ENCODE measurements at regions not wholly inside any gene's neighbourhood (a gene's known extent, or its start where the extent isn't known, plus 50 kb on each side); places are given as distances from the start of the nearest gene placed in this dataset.
A peak's percentile ranks its signal among the peaks of the same experiment; 100 is the strongest.

DNA sequence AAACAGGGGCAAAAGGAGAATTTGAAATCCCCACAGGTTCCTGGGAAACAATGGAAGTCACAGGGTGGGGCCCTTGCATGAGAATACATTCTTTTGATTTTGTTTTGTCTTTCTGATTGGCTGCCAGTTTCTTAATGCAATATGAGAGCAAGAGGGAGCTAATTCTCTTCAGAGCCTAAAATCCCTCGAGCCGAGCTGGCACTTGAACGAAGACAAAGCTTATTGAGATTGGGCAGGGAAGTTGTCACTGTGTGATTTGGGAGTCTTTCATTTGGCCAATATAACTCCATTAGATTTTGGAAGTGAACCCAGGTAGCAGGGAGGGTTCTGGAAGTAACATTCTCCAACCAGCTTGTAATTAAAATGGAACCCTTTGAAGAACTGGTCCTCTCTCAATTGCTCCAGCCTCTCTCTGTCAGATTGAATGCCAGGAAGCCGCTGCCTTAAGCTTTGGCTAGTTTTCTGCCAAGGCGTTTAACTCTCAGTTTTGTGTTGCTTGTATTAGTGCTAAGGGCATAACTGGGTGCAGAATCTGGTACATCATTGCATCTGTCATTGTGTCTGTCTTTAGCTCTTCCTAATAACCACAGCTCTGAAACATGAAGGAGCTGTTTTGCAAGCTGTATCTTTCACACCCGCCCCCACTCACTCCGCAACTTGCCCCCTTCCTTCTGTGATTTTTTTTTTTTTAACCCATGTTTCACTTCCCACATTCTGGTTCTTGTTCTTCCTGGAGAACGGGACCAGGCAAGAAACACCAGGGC lies 272.0 kb downstream of the MAF start:
- DNase-seq, result no peak

DNA sequence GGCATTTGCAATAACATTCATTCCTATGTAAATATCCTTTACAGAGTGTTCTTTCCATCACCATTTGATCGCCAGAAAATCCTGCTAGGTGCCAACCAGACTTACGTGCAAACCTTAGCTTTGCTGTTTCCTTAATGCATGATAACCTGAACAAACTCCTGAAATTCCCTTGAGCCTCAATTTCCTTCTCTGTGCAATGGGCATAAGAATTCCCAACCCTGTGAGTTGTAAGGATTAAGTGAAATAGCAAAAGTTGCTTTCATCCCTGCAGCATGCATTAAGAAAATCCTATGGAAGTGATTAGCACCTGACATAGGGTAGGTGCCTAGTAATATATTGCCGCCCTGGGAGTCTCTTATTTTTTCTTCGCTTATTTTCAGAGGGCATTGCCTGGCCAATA lies 272.7 kb downstream of the MAF start:
- DNase-seq, result no peak

DNA sequence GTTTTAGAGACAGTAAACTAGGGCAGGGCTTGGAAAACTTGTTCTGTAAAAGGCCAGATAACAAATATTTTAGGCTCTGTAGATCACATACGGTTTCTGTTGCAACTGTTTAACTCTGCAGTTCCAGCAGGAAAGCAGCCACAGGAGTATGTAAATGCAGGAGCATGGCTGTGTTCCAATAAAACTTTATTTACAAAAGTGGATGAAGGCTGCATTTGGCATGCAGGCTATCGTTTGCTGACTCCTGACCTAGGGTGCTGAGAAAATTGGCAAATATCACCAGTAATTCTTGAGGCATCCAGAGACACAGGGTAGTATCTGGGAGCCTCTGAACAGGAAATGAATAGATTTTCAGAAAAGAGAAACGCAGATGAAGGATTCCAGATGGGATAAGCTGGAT lies 274.0 kb downstream of the MAF start:
- no peak for DNase-seq

DNA sequence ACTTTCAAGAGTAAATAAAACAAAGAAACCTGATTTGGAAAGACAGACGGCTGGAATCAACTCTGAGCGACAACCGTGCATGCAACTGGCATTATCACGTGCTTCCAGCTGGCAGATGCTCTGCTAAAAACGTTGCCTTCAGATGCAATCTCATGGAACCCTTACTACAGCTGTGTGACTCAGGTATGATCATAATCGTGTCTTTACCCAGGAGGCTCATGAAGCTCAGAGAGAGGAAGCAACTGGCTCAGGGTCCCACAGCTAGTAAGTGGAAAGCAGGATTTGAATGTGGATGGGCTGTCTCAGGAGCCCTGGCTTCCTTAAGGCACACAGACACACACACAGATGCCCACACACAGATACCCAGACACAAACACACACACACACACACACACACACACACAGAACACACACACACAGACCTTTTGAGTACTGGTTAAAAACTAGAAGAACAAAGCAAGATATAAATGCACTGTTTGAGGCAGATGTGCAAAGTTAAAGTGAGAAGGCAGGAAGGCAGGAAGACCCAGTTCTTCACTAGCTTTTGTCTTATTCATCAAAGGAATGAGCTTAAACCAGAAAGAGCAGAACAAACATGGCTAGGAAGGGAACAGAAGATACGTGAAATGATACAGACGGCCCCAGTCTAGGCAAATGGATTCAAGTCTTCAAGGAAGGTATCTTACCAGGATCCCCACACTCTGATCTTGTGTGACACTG lies 275.2 kb downstream of the MAF start:
- DNase-seq, result no peak

DNA sequence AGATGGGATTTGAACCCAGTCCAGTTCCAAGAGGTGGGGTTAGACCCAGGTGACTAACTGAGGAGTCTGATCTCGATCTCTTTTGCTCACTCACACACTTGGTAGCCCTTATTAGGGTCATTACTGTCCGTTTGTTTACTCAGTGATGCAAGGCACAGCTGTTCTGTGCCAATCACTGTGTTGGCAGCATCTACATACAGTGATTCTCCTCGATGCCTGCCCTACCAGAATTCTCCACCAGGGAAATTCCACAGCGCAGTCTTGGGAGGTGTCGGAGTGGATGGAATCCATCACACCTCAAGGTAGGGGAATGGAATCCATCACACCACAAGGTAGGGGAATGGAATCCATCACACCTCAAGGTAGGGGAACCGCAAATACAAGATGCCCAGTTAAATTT lies 279.6 kb downstream of the MAF start:
- DNase-seq, result no peak

DNA sequence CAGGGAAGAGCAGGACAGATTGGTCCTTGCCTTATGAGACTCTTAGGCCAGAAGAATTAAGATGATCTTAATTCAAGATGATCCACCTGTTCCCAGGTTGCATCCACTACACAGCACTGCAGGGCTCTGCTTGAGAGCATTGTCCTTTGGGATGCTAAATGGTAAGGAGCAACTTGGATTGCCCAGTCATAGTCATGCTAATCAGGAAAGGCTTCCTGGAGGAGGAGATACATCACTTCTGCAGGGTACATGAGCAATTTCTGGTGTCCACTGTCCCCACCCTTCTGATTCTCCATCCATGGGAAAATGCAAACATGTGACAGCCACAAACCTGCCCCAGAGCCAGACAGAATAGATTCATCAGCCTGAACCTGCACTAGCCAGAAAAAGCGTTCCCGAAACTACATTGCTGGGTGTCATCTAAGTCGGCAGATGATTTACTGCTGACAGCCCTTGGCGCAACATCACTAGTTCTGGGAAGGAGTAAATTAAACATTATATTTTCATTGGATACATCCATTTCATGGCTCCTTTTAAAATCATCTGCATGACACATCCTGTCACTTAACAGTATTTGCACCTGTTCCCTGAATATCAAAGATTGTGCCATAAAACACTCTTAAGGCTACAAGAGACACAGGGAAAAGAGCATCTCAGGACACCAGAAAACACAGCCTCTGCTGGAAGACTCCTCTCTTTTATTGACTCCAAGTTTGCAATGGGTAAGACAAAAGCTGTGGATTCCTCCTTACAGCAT lies 282.2 kb downstream of the MAF start:
- no peak for DNase-seq

DNA sequence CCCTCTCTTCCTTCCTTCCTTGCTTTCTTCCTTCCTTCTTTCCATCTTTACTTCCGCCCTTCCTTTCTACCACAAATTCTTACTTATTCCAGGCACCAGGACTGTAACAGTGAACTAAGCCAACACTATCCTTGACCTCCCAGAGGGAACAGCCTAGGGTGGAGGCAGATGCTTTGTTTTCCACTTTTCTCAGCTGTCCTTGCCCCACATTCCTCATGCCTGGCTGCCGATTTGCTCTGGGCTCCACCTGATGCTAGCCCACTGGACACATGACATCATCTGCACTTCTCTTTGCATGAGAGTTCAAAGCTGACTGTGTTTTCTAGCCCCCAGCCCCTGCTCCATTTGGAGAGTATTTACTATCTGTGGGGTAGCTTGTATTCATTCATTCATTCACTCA lies 283.0 kb downstream of the MAF start:
- no peak for DNase-seq

DNA sequence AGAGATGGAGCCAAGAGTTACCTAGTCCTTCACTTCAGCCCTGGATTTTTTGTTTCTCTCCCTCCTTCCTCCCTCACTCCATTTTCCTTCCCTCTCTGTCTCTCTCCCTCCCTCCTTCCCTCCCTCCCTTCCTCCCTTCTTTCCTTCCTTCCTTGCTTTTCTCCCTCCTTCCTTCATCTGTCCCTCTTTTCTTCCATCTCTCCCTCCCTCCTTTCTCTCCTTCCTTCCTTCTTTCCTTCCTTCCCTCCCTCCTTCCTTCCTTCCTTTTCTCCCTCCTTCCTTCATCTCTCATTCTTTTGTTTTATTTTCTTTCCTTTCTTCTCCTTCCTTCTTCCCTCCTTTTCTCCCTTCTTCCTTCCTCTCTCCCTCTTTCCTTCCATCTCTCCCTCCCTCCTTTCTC lies 283.5 kb downstream of the MAF start:
- DNase-seq, result no peak

DNA sequence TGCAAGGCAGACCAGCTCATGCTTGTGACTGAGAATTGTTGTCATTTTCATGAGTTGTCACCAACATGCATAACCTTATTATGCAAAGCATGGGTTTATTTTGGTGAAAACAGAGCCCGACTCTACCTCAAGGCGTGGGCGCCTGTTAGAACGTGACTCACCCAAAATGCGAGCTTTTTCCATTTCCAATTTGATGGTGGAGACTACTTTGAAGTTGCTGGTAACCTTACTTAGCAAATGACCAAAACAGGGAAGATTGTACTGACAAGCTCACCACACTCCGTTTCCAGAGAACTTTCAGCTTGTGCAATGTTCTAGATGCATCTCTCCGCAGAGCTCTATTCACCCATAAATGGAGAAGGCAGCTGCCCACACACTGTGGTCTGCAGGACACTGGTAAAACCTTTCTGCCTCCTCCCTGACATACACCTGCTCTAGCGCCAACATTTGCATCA lies 284.5 kb downstream of the MAF start:
- DNase-seq, result peak in 1 of 5 donors; percentile 82

DNA sequence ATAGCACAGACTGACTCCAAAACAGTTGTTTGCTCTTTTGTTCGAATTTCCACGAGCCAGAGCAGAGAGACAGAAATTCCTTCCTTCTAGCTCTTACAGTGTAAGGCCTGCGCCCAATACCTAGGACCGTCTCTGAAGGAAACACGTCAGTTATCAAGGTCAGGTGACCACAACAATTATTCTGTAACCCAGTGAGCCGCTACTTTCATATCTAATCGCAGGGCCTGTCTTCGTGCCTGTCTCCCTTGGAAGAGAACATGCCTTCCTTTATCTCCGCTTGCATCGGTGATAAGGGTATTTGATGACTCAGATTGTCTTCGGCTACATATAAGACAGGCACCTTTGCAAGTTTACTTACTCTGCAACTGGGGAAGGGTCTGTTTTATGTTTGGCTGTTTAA lies 288.0 kb downstream of the MAF start:
- DNase-seq, result no peak

DNA sequence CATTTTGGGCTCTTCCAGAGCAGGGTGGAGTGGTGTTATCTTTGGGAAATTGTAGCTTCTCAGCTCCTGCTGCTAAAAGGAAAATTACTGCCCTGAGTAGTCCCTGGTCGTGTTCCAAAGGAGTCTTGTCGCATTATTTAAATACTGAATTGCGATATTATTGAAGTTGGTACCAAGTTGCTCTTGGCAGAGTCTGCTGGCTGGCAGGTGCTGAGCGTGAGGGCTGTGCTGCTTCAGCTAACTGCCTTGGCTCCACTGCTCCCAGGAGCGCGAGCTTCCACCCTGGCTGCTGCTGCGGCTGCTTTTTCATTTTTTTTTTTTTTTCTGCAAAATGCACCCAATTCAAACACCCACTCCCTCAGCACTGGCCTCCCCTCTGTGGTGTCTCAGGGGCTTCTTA lies 289.8 kb downstream of the MAF start:
- no peak for DNase-seq

DNA sequence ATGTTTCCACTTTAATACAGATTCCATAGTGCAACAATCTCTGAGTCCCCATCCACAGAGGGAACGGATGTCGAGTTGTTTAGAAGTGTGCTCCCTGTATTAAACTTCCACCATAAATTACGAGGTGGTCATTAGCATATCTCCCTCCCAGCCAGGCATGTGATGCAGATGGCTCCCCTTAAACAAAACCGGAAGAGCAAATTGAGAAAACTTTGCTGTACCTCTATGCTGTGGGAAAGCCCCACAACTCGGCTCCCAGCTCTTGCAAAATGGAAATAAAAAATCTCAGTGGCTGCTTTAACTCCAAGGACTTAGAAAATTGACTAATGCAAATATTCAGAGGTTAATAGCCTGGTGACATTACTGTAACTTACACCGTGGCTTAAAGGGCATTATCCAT lies 290.9 kb downstream of the MAF start:
- no peak for DNase-seq

DNA sequence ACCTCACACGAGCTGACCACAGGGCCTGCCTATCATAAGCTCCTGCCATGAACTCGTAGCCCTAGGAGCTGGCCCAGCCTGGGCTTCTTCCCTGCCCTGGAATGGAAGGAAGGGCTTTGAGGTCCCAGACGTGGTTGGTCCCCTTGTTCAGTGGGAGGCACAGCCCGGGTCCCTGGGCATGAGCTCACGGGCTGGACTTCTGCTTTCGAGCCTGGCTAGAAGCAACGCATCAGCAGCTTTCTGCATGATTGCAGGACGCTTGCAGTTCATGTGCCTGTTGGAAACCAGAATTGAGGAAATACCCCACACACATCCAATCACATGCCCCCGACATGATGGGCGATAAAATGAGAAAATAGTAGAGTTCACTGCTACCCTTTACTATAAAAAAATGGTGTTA lies 293.3 kb downstream of the MAF start:
- no peak for DNase-seq

DNA sequence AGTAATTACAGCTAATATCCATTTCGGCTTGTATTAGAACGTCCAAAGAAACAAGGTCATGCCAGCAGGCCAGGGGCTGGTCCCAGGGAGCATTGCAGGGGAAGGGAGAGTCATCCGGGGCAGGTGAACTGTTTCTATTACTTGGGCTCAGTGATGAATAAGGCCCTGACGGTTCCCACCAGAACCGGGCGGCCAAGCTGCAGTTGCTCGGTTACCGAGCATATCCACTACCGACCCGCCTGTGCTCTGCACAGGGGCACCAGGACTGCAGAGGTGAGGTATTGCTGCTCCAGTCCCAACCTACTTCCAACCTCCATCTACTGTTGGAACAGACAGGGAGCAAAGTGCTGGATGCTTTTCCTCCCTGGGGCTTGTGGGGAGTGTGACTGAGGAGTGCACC lies 295.5 kb downstream of the MAF start:
- DNase-seq, result no peak

DNA sequence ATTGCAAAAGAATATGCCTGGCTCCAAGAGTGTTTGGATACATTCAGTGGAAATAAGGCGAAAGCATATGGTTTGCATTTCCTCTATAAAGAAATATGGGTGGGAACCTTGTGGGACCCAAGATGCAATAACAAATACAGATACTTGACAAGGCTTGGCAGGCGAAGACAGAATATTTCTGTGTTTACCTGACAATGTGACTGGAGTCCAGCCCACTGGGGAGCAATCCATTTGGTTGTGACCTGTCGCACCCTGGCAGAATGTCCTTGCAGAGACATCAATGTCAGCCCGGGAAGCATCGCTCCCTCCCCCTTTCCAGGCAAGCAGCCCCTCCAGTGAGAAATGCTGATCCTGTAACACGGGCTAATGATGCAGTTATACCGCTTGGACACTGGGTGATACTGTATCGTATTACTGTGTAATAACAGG lies 296.6 kb downstream of the MAF start:
- no peak for DNase-seq

DNA sequence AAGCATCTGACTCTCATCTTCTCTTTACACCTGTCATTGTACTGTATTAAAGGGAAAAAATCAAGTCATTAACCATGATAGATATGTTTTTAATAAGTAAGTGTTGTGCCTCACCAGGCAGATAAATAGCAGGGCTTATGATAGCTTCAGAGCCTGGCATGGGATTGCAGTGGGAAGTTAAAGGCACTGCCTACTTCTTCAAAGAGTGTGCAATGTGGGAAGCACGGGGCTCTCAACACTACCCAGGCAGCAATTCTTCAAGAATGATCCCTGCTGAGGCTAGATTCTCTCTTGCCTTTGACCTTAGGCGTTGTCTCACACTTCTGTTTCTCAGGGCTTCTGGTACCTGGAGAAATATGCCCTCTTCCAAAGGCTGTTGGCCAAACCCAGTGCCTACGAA lies 297.3 kb downstream of the MAF start:
- DNase-seq, result no peak

DNA sequence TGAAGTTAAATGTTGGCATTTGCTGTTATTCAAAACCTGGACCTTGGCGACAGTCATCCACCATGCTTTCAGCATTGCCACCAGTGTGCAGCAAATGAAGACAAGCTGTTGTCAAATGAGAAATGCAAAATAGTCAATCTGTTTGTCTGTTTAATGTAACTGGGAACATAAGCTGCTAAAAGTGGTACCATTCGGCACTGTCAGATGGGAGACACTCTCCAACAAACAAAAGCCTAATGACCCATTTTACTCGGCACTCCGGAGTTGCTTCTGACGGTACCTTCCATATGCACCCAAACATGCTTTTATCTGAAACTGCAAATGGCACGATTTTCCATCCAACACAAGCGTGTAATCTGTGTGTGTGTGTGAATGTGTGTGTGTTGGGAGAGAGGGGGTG lies 297.8 kb downstream of the MAF start:
- DNase-seq, result no peak

DNA sequence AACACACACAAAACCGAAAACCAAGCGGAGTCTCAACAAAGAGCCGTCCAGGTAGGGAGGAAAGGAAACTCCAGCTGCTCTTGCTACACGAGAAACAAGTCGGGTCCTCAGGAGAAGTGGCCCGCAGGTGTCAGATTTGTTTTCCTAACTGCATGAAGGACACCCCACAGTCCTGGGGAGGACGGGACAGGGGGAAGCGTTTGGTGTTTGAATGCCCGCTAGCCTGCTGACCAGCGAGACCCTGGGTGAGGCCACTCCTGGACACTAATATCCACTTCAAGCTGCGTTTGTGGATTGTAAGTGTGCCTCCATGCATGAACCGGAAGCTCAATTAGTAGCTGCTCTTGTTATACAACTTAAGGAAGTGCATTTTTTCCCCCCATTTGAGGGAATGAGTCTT lies 299.5 kb downstream of the MAF start:
- no peak for DNase-seq

DNA sequence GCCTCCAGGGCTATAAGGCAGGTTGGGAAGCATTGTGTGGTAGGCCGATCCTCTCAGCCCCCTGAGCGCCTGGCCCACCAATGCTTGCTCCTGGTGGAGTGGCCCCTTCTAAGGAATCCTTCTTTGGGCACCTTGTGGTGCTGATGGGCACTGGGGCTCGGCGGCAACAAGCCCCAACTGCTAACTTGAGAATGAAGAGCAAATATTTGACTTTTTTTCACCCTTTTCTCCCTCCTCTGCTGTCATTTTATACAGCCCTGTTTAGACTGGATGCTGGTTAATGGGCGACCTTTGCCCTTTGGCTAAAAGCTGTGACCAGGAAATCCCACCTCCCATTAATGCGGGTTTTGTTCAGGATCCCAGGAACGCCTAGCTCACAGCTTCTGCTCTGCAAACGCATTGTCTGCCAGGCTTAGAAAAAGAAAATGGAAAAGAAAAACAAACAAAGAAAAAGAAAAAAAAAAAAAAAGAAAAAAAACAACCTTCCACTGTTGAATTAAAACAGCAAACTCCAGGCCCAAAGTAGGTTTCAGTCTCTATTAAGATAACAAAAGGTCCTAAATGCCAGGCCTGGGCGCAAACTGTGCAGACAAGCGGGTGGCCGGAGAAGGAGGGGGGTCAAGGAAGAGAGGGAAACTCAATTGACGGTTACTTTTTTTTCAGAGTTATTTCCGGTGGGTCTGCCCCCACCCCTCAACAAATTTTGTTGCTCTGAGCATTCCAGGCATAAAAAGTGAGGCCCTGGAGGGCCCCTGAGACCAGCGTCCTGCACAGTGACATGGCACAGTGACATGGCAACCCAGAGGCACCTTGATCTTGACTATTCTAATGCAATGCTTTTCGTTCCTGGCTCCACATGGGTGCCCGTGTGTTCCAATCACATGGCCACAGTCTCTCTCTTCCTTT lies 301.4 kb downstream of the MAF start:
- no peak for DNase-seq

DNA sequence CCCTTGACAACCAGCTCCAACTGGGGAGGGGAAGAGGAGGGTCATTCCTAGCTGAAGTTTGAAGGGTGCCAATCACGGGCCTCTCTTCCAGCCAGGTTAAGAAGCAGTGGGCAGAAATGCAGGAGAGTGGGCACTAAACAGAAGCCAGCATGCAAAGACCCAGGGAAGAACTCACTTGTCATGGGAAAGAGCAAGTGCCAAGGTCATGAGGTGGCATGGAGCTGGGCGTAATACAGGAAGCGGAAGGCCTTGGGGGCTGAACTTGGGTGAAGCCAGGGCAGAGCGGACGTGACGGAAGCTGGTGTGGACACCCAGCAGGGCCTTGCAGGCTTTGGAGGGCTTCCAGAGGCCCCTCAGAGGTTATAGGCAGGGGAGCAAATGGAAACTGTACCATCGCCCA lies 302.1 kb downstream of the MAF start:
- DNase-seq, result no peak

DNA sequence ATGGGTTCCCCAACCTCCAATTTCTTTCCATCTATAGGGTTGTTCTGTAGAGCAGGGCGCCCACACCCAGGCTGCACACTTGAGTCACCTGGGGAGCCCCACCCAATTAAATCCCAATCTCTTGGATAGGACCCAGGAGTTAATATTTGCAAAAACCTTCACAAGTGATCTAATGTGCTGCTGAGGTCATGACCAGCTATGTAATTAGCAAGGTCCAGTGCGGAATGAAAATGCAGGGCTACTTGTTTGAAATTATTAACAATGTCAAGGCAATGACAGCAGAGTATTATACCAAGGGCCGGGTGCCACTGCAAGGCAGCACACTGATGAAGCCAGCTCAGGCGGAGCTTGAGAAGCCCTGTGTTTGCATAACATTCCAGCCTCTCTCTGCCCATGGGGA lies 302.7 kb downstream of the MAF start:
- DNase-seq, result no peak

DNA sequence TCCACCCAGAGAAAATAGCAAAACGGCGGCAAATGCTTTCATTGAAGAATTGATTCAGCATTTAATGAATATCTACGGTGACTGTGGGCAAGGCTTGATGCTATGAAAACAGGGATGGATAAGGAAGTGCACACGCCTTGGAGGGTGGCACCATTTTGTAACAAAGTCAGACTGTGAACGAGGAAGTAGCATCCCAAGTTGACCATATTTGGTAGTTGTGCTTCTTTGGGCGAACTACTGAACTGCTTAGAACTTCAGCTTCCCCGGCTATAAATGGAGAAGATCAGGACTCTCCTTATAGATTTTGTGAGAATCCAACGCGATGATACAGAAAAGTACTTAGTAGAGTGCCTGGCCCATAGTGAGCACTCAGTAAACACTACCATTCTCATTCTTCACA lies 303.2 kb downstream of the MAF start:
- DNase-seq, result no peak

DNA sequence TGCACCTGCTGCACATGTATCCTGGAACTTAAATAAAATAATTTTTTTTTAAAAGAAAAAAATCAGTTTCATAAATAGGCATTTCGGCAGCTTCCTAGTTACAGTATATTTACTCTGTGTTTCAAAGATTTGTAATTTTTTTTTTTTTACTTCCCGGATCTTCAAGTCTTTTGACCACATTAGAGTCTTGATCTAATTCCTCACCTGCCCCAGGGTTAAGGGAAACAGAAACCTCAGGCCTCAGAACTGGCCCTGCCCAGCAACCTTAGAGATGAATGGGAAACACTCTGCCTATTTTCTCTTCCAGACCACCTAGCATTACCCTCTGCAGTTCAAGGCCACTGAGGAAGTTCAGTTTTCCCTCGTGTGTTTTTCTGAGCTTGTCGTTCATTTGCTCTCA lies 304.0 kb downstream of the MAF start:
- DNase-seq, result no peak

Data from T-helper 1 cell (primary cell).